HL-60 (cell line): ENCODE measurements at regions not wholly inside any gene's neighbourhood (a gene's known extent, or its start where the extent isn't known, plus 50 kb on each side); places are given as distances from the start of the nearest gene placed in this dataset.

Experiments used
- CTCF ChIP-seq: IDR thresholded peaks from one replicate; pipeline ENCODE4 v1.5.1; 2011; ENCODE audit warnings: low read length, control low read depth, inconsistent platforms; ENCODE audit not compliant: insufficient read depth
- POLR2AphosphoS5 ChIP-seq: IDR thresholded peaks from 2 replicates; pipeline ENCODE4 v1.6.1; 2012; ENCODE audit warnings: low read depth
- TF ChIP-seq, protein P1 (sequence below): IDR thresholded peaks from 2 replicates; pipeline ENCODE4 v1.6.1; 2012; ENCODE audit warnings: low read depth; ENCODE audit not compliant: insufficient replicate concordance

DNA sequence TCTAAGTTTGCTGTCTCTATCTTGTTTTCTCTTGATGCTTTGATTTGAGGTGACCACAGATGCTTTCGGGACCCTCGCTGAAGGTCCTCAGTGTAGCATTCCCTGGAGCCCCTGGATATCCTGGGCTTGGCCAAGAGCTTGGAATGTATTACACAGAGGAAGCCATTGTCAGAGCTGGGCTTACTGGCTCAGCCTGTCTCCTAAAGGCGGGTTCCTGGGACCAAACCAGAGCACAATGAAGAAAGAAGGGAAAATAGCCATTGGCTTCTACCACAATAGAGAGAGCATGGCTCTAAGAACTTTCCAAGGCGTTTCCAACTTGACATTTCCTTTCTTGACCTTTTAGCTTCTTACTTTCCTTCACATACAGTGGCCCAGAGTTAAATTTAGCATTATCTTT lies 229.3 kb downstream of the HS3ST3A1 start:
- no peak for TF ChIP-seq CTCF
- no peak for TF ChIP-seq POLR2AphosphoS5
- TF ChIP-seq, protein P1, sequence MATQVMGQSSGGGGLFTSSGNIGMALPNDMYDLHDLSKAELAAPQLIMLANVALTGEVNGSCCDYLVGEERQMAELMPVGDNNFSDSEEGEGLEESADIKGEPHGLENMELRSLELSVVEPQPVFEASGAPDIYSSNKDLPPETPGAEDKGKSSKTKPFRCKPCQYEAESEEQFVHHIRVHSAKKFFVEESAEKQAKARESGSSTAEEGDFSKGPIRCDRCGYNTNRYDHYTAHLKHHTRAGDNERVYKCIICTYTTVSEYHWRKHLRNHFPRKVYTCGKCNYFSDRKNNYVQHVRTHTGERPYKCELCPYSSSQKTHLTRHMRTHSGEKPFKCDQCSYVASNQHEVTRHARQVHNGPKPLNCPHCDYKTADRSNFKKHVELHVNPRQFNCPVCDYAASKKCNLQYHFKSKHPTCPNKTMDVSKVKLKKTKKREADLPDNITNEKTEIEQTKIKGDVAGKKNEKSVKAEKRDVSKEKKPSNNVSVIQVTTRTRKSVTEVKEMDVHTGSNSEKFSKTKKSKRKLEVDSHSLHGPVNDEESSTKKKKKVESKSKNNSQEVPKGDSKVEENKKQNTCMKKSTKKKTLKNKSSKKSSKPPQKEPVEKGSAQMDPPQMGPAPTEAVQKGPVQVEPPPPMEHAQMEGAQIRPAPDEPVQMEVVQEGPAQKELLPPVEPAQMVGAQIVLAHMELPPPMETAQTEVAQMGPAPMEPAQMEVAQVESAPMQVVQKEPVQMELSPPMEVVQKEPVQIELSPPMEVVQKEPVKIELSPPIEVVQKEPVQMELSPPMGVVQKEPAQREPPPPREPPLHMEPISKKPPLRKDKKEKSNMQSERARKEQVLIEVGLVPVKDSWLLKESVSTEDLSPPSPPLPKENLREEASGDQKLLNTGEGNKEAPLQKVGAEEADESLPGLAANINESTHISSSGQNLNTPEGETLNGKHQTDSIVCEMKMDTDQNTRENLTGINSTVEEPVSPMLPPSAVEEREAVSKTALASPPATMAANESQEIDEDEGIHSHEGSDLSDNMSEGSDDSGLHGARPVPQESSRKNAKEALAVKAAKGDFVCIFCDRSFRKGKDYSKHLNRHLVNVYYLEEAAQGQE = no peak
